Skeletal muscle cell (primary cell): ENCODE measurements at regions not wholly inside any gene's neighbourhood (a gene's known extent, or its start where the extent isn't known, plus 50 kb on each side); places are given as distances from the start of the nearest gene placed in this dataset.

Experiments
- DNase-seq: peaks from one replicate; pipeline ENCODE4 v3.0.0-alpha.2; 2010; ENCODE audit warnings: low read depth
- H3K4me3 ChIP-seq: 2 replicates; pipeline ENCODE4 v1.5.1; 2011; ENCODE audit warnings: low read depth, mild to moderate bottlenecking, control low read depth, low read length, moderate library complexity

DNA sequence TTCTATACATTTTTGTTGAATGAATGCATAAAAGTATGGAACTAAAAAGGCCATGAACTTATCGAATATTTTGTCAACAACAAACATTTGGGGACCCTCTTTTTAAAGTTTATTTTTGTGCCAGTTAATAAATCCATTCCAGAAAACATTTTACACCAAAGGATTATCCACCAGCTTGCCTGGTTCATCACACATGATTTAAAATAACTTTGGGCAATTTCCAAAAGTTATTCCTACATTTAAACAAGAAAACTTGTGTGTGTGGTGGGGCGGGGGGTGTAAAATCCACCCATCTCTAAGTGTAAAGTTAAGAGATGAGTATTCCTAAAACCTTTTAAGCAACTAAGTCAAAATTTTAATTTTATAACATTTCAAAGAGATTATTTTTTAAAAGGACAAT, 224.5 kb upstream of the SNX7 start:
- no peak for DNase-seq
- H3K4me3 ChIP-seq = no peak overlapping the region

DNA sequence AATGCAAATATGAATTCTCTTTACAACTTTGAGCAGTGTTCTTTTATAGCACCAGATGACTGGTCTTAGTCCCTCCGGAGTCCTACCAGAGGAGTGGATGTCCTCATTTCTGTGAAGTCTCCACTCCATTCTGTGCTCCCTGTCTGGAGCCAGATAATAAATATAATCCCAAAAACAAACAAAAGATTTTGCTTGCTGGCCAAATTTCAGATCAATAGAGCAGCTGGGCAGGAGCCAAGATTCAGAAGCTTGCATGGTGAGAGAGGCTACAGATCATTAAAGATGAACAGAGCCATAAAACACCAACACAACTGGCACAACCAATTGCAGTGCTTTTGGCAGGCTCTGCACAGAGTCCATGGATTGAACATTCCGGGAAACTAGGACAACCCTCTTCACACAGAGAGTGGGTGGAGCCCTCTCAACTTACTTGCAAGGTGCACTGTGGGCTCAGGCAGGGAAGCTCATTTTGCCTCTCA, 231.5 kb upstream of the SNX7 start:
- no peak overlapping the region for H3K4me3 ChIP-seq
- DNase-seq = no peak

GRCh38 chr1:98428864-98429263, 232.7 kb upstream of the SNX7 start:
- no peak overlapping the region for H3K4me3 ChIP-seq
- no peak for DNase-seq

DNA sequence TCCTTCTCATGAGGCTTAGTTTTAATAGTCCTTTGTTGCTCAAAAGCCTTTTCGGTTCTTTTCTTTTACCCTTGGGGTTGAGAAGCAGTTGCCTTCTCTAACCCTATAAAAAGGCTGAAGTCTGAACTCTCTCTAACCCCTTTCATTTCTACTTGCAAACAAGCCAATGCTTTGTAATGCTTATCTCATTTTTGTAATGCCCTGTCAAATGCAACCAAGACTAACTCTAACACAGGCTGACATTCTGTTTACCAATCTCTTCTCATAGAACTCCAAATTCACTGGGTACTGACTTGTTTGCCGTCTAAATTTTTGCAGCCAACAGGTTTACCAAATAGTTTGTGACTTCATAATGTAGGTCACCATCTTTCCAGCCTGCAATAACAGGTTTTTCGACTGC, 233.9 kb upstream of the SNX7 start:
- no peak for DNase-seq
- no peak overlapping the region for H3K4me3 ChIP-seq

GRCh38 chr1:98426092-98426491, 235.4 kb upstream of the SNX7 start:
- DNase-seq = no peak
- H3K4me3 ChIP-seq = no peak overlapping the region

GRCh38 chr1:98422816-98423215, 238.7 kb upstream of the SNX7 start:
- no peak for DNase-seq
- no peak overlapping the region for H3K4me3 ChIP-seq

- no peak overlapping the region for H3K4me3 ChIP-seq
- no peak for DNase-seq
Observed at GRCh38 chr1:98421085-98421435, 240.5 kb upstream of the SNX7 start.

- H3K4me3 ChIP-seq = no peak overlapping the region
- DNase-seq = no peak
Observed at GRCh38 chr1:98420376-98421084, 241.0 kb upstream of the SNX7 start.

DNA sequence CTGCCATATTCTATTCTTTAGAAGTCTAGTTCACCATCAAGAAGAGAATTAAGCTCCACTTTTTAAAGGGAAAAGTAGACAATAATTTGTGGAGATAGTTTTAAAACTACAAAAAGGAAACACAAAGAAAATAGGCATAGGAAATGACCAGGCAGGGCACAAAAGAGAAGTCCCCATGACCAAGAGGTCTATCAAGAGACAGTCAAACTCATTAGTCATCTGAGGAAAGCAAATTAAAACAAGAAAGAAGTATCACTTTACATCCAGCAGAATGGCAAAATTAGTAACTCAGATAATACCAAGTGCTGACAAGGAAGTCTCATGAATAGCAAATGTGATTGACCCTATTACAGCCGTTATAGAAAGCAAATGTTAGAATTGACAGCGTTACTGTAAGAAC, 243.7 kb upstream of the SNX7 start:
- DNase-seq = no peak
- H3K4me3 ChIP-seq = no peak overlapping the region

DNA sequence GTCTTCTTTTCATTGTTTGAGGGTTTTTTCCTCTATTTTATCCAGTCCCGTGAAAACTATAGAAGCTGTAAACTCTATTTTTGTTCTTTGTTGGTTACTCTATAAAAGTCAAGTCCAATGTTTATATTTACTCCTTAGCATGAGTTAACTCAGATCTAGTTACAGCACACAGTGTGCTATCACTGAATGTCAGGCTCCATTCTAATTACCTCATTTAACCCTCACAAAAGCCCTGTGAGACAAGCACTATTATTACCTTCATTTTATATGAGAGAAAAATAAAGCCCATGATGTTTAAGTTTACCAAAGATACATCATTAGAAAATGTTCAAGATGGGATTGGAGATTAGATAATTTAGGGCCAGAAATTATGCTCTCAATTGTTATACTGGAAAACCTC, 251.4 kb upstream of the SNX7 start:
- no peak for DNase-seq

GRCh38 chr1:98406352-98407088, 255.0 kb upstream of the SNX7 start:
- DNase-seq = no peak
- H3K4me3 ChIP-seq = no peak overlapping the region

More for the DNA sequence above, 251.4 kb upstream of the SNX7 start:
- no peak overlapping the region for H3K4me3 ChIP-seq

DNA sequence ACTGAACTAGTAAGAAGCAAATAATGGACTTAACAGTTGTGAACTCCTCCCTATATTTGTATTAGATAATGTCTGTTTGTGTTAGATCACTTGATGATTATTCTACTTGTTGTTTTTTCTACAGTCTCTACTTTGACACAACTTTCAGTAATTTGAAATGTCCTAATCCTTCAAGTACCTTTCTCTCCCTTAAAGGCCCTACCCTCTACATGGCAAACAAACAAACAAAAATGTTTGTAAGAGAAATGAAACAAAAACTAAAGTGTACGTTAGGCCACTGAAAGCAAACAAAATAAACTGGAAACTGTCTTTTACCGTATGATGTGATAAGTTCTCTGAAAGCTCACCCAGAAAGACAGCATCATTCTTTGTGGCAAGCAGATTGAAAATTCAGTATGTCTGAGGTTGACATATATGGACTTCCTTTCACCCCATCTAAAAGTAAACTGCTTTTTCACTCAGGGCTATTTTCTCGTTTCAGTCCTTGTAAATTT, 255.9 kb upstream of the SNX7 start:
- no peak overlapping the region for H3K4me3 ChIP-seq
- no peak for DNase-seq

- no peak overlapping the region for H3K4me3 ChIP-seq
- DNase-seq = no peak
Observed at GRCh38 chr1:98404866-98405265, 256.7 kb upstream of the SNX7 start.

DNA sequence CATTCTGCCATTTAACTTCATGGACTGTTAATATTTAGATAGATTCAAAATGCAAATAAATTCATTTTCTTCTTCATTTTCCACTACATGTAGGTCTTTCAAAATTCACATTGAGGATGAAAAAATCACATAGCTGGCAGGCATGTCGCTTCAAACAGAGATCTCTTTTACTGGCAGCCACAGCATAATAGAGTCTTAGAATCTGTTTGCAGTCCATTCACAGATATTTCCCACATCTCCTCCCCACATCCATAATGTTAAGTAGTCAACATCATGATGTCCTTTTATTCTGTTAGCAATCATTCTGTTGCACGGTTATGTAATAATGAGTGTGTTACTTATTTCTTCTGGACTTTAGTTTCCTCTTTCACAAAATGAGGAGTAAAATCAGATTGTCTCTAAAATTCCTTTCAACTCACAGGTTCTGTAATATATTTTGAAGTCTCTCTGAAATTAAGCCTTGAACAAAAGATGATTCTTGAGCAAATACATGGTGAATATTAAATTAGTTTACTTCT, 257.5 kb upstream of the SNX7 start:
- no peak overlapping the region for H3K4me3 ChIP-seq
- DNase-seq = no peak

GRCh38 chr1:98402860-98403259, 258.7 kb upstream of the SNX7 start:
- no peak overlapping the region for H3K4me3 ChIP-seq
- DNase-seq = no peak

DNA sequence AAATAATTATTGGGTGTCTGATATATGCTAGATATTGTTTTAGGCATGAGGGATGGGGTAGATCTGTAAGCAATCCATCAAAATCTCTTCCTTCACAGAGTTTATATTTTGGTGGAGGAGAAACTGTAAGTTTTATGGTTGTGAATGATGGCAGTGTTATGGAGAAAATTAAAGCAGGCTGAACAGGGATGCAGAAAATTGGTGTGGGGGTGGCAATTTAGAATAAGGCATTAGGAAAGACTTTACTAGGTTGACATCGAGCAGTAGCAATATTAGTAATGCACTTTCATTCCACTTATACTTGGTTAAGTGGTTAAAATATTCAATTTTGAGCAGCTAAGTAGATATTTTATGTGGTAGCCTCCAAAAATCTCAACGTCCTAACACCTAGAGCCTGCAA, 261.1 kb upstream of the SNX7 start:
- DNase-seq = no peak
- H3K4me3 ChIP-seq = no peak overlapping the region

DNA sequence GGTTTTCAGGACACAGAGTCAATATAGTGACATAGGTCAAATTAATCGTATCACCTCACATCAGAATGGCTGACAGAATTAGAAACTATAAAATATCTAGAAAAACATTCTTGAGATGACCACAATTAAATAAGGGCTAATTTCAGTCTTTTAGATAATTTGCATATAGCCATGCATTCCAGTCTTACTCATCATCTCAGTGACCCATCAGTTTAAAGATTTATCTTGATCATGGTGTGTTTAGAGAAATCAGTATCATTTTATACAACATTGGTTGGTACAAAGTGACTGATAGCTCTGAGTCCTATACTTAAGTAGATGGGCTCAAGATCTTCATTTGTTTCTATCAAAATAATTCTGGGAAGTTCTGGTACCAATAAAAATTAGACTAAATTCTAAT, 262.3 kb upstream of the SNX7 start:
- DNase-seq = no peak
- no peak overlapping the region for H3K4me3 ChIP-seq

DNA sequence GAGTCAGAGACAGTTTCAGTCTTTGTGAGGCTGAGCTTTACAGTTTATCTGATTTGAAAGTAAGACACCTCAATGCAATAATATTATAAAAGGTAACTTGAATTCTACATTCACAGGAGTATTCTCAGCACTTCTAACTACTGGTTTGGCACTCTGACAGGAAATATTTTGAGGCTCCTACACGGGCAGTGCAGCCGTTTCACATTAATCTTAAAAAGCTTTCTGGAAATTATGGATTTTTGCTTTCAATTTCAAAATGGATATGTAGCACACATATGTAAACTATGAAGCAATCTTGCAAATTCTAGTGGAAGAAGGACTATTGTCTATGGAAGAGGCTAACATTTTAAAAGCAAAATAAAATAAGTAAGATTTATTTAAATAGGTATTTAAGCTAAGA, 262.9 kb upstream of the SNX7 start:
- H3K4me3 ChIP-seq = no peak overlapping the region
- no peak for DNase-seq

DNA sequence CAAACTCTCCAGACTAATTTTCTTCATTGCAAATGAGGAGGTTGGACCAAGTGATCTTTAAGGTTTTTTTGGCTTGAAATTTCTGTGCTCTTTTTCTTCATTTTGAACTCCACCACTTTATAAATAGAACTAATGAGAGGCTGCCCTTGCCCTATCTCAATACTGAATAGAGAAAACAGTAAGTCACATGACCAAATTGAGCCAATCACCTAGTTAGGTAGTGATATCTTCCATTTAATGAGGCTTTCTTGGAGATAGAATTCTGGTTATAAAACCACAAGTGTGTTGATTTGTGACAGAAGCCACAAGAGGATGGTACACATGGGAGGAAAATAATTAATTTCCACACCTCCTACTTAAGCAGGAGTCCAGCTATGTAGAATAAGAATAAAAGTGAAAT, 263.4 kb upstream of the SNX7 start:
- no peak overlapping the region for H3K4me3 ChIP-seq
- no peak for DNase-seq

- no peak for DNase-seq
- H3K4me3 ChIP-seq = no peak overlapping the region
Observed at GRCh38 chr1:98393719-98394118, 267.8 kb upstream of the SNX7 start.

- DNase-seq = no peak
- no peak overlapping the region for H3K4me3 ChIP-seq
Observed at GRCh38 chr1:98391175-98391574, 270.3 kb upstream of the SNX7 start.
